ENCODE measurements at regions not wholly inside any gene's neighbourhood (a gene's known extent, or its start where the extent isn't known, plus 50 kb on each side); places are given as distances from the start of the nearest gene placed in this dataset.

- peaks cover 12% of the 10 kb centered on the region for H3K36me3 Mint-ChIP-seq (ENCODE audit: unreplicated experiment)
- TF ChIP-seq CTCF (IDR thresholded peaks at IDR 0.05; ENCODE audit: partially characterized antibody, unreplicated experiment) = no peak
- H3K4me1 Mint-ChIP-seq (ENCODE audit: low read depth, unreplicated experiment) = peaks cover 15% of the 10 kb centered on the region
- H3K4me3 Mint-ChIP-seq (ENCODE audit: unreplicated experiment) = peak overlapping the region; percentile 5
- DNase-seq = no peak
- peaks cover 3% of the 10 kb centered on the region for H3K27me3 Mint-ChIP-seq (ENCODE audit: unreplicated experiment)
- peaks cover 14% of the 10 kb centered on the region for H3K9me3 Mint-ChIP-seq (ENCODE audit: unreplicated experiment)
- H3K27ac Mint-ChIP-seq (ENCODE audit: unreplicated experiment) = no peak overlapping the region
Observed at GRCh38 chr2:128473175-128474035, 154.7 kb upstream of the HS6ST1 start.

GRCh38 chr2:128474036-128474955, 155.6 kb upstream of the HS6ST1 start:
- H3K9me3 Mint-ChIP-seq (ENCODE audit: unreplicated experiment) = peaks cover 6% of the 10 kb centered on the region
- H3K27me3 Mint-ChIP-seq (ENCODE audit: unreplicated experiment) = peaks cover 1% of the 10 kb centered on the region
- DNase-seq = no peak
- H3K4me1 Mint-ChIP-seq (ENCODE audit: low read depth, unreplicated experiment) = peaks cover 15% of the 10 kb centered on the region
- H3K36me3 Mint-ChIP-seq (ENCODE audit: unreplicated experiment) = peaks cover 7% of the 10 kb centered on the region
- H3K4me3 Mint-ChIP-seq (ENCODE audit: unreplicated experiment) = no peak overlapping the region
- no peak overlapping the region for H3K27ac Mint-ChIP-seq (ENCODE audit: unreplicated experiment)
- no peak for TF ChIP-seq CTCF (IDR thresholded peaks at IDR 0.05; ENCODE audit: partially characterized antibody, unreplicated experiment)

- H3K36me3 Mint-ChIP-seq (ENCODE audit: unreplicated experiment) = peaks cover 7% of the 10 kb centered on the region
- no peak for DNase-seq
- peaks cover 15% of the 10 kb centered on the region for H3K4me1 Mint-ChIP-seq (ENCODE audit: low read depth, unreplicated experiment)
- no peak overlapping the region for H3K27ac Mint-ChIP-seq (ENCODE audit: unreplicated experiment)
- no peak overlapping the region for H3K4me3 Mint-ChIP-seq (ENCODE audit: unreplicated experiment)
- peaks cover 4% of the 10 kb centered on the region for H3K9me3 Mint-ChIP-seq (ENCODE audit: unreplicated experiment)
- TF ChIP-seq CTCF (IDR thresholded peaks at IDR 0.05; ENCODE audit: partially characterized antibody, unreplicated experiment) = no peak
- peaks cover 1% of the 10 kb centered on the region for H3K27me3 Mint-ChIP-seq (ENCODE audit: unreplicated experiment)
Observed at GRCh38 chr2:128474962-128475361, 156.3 kb upstream of the HS6ST1 start.

- Mint-ChIP-seq H3K27ac (ENCODE audit: unreplicated experiment) (no peak overlapping the region), H3K4me1 (ENCODE audit: low read depth, unreplicated experiment) (peaks cover 15% of the 10 kb centered on the region), H3K27me3 (ENCODE audit: unreplicated experiment) (peaks cover 1% of the 10 kb centered on the region), H3K4me3 (ENCODE audit: unreplicated experiment) (no peak overlapping the region), H3K36me3 (ENCODE audit: unreplicated experiment) (peaks cover 1% of the 10 kb centered on the region), H3K9me3 (ENCODE audit: unreplicated experiment) (peaks cover 3% of the 10 kb centered on the region)
- TF ChIP-seq CTCF (IDR thresholded peaks at IDR 0.05; ENCODE audit: partially characterized antibody, unreplicated experiment) = no peak
- DNase-seq = no peak
Observed at GRCh38 chr2:128475427-128476211, 157.0 kb upstream of the HS6ST1 start.

Data from glutamatergic neuron (in vitro differentiated cells).